Testis (tissue), 2 donors: ENCODE measurements at regions not wholly inside any gene's neighbourhood (a gene's known extent, or its start where the extent isn't known, plus 50 kb on each side); places are given as distances from the start of the nearest gene placed in this dataset.

ENCODE experiments used
- DNase-seq: peaks from one replicate; pipeline ENCODE4 v3.0.0-alpha.2; 2019
- H3K27ac ChIP-seq, 2 donors: fragments of 200-600 bp; sonication (generic); one replicate each; pipeline ENCODE4 v1.5.1; 2019
- H3K27me3 ChIP-seq: fragments of 200-600 bp; sonication (generic); one replicate; pipeline ENCODE4 v1.5.1; 2019
- H3K36me3 ChIP-seq: fragments of 200-600 bp; sonication (generic); one replicate; pipeline ENCODE4 v1.5.1; 2017; ENCODE audit warnings: low read depth; ENCODE audit errors: missing control alignments
- H3K4me1 ChIP-seq: fragments of 200-600 bp; sonication (generic); one replicate; pipeline ENCODE4 v1.5.1; 2019
- H3K4me3 ChIP-seq, 2 donors: fragments of 200-600 bp; sonication (generic); one replicate each; pipeline ENCODE4 v1.5.1; 2017 to 2019
- H3K9me3 ChIP-seq: fragments of 200-600 bp; sonication (generic); one replicate; pipeline ENCODE4 v1.5.1; 2017
- POLR2A ChIP-seq: fragments of 450-650 bp; IDR thresholded peaks from one replicate; pipeline ENCODE4 v1.6.1; 2017; ENCODE audit warnings: antibody characterized with exemption, mild to moderate bottlenecking, moderate library complexity
- WGBS, 2 donors: methylation state at CpG; one replicate each; pipeline ENCODE4 v1.1.5; 2018; 5-methylcytosine and 5-hydroxymethylcytosine counted together
- intact Hi-C: fragments of 100-400 bp; cut with DNase I; formaldehyde crosslinking; loops from one replicate; pipeline ENCODE4 v1.15.1; 2023; ENCODE audit warnings: low total_unique reads
- TF ChIP-seq, protein P1 (sequence below), 3 experiments: fragments of 450-650 bp in 2 of 3; fragments of 200-600 bp in 1 of 3; sonication (generic) in 1 of 3; IDR thresholded peaks; one replicate each; pipeline ENCODE4 v1.5.1; 2016 to 2019; ENCODE audit warnings: antibody characterized with exemption in 3 of 3, mild to moderate bottlenecking in 2 of 3, moderate library complexity in 1 of 3

- WGBS, 2 donors = 94% methylated on average over 7 of the region's 7 CpGs; no CpG with 5 or more reads in 1 of the 2 donors
- Histone ChIP-seq H3K27ac (no peak overlapping the region), H3K4me3 (no peak overlapping the region), H3K4me1 (no peaks in the 10 kb centered on the region), H3K9me3 (no peaks in the 10 kb centered on the region), H3K27me3 (no peaks in the 10 kb centered on the region), H3K36me3 (no peaks in the 10 kb centered on the region)
- intact Hi-C loops = no loop called here
- TF ChIP-seq, protein P1, sequence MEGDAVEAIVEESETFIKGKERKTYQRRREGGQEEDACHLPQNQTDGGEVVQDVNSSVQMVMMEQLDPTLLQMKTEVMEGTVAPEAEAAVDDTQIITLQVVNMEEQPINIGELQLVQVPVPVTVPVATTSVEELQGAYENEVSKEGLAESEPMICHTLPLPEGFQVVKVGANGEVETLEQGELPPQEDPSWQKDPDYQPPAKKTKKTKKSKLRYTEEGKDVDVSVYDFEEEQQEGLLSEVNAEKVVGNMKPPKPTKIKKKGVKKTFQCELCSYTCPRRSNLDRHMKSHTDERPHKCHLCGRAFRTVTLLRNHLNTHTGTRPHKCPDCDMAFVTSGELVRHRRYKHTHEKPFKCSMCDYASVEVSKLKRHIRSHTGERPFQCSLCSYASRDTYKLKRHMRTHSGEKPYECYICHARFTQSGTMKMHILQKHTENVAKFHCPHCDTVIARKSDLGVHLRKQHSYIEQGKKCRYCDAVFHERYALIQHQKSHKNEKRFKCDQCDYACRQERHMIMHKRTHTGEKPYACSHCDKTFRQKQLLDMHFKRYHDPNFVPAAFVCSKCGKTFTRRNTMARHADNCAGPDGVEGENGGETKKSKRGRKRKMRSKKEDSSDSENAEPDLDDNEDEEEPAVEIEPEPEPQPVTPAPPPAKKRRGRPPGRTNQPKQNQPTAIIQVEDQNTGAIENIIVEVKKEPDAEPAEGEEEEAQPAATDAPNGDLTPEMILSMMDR (IDR thresholded peaks at IDR 0.05) = no peak
- TF ChIP-seq POLR2A = no peak
- DNase-seq = no peak
Measured at GRCh38 chr20:24786646-24787045, 162.4 kb upstream of the CST7 start.

GRCh38 chr20:24787071-24787470 is 162.0 kb upstream of the CST7 start:
- no peaks in the 10 kb centered on the region for H3K36me3 ChIP-seq
- no peak overlapping the region for H3K27ac ChIP-seq
- H3K4me1 ChIP-seq = no peaks in the 10 kb centered on the region
- intact Hi-C loops = no loop called here
- no peak for TF ChIP-seq POLR2A
- TF ChIP-seq, protein P1 (IDR thresholded peaks at IDR 0.05) = no peak
- no peak for DNase-seq
- H3K27me3 ChIP-seq = no peaks in the 10 kb centered on the region
- H3K9me3 ChIP-seq = no peaks in the 10 kb centered on the region
- 88 to 92% methylated on average over 10 of the region's 10 CpGs for WGBS, 2 donors
- H3K4me3 ChIP-seq = no peak overlapping the region

DNA sequence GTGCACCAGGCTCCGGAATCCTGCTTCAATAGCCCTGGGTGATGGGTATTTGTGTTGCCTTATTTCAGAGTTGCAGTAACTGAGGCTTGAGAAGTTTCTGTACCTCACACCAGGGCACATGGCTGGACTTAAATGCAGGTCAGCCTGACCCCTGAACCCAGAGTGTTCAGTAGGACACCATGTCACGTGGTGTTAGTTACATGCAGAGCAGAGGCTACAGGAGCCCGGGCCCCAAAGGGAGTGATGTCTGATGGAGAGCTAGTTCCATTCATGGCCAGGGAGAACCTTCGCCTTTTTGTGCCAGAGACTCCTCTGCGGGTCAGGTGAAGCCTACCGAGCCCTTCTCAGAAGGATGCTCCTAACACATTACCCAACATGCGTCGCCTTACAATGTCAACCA is 161.4 kb upstream of the CST7 start:
- no peaks in the 10 kb centered on the region for H3K4me1 ChIP-seq
- TF ChIP-seq, protein P1 (IDR thresholded peaks at IDR 0.05) = no peak
- no peak for TF ChIP-seq POLR2A
- intact Hi-C loops = no loop called here
- no peaks in the 10 kb centered on the region for H3K27me3 ChIP-seq
- H3K4me3 ChIP-seq = no peak overlapping the region
- H3K27ac ChIP-seq = no peak overlapping the region
- H3K9me3 ChIP-seq = no peaks in the 10 kb centered on the region
- H3K36me3 ChIP-seq = no peaks in the 10 kb centered on the region
- no peak for DNase-seq
- WGBS, 2 donors = 71 to 89% methylated on average over 6 to 8 of the region's 8 CpGs

GRCh38 chr20:24789877-24790276 is 159.2 kb upstream of the CST7 start:
- DNase-seq = no peak
- H3K4me3 ChIP-seq = no peak overlapping the region
- 70 to 88% methylated on average over 4 of the region's 4 CpGs for WGBS, 2 donors
- no peak overlapping the region for H3K27ac ChIP-seq
- no peak for TF ChIP-seq POLR2A
- TF ChIP-seq, protein P1 (IDR thresholded peaks at IDR 0.05) = no peak
- H3K9me3 ChIP-seq = no peaks in the 10 kb centered on the region
- H3K36me3 ChIP-seq = no peaks in the 10 kb centered on the region
- no peaks in the 10 kb centered on the region for H3K4me1 ChIP-seq
- H3K27me3 ChIP-seq = no peaks in the 10 kb centered on the region
- intact Hi-C loops = no loop called here

- TF ChIP-seq POLR2A = no peak
- TF ChIP-seq, protein P1 (IDR thresholded peaks at IDR 0.05) = peak in 1 of 3 experiments; percentile 15
- no peak overlapping the region for H3K4me3 ChIP-seq
- H3K27ac ChIP-seq = no peak overlapping the region
- H3K4me1 ChIP-seq = no peaks in the 10 kb centered on the region
- H3K27me3 ChIP-seq = no peaks in the 10 kb centered on the region
- no peaks in the 10 kb centered on the region for H3K9me3 ChIP-seq
- 66 to 83% methylated on average over 9 to 13 of the region's 13 CpGs for WGBS, 2 donors
- intact Hi-C loops = no loop called here
- no peaks in the 10 kb centered on the region for H3K36me3 ChIP-seq
- DNase-seq = no peak
Measured at GRCh38 chr20:24790746-24791283, 158.3 kb upstream of the CST7 start.
